ENCODE measurements at regions not wholly inside any gene's neighbourhood (a gene's known extent, or its start where the extent isn't known, plus 50 kb on each side); places are given as distances from the start of the nearest gene placed in this dataset.
"Not testable (repeated sequence)": the region's sequence is repeated elsewhere in the genome, so short reads cannot be mapped to it uniquely, and the experiment has no call there.

DNA sequence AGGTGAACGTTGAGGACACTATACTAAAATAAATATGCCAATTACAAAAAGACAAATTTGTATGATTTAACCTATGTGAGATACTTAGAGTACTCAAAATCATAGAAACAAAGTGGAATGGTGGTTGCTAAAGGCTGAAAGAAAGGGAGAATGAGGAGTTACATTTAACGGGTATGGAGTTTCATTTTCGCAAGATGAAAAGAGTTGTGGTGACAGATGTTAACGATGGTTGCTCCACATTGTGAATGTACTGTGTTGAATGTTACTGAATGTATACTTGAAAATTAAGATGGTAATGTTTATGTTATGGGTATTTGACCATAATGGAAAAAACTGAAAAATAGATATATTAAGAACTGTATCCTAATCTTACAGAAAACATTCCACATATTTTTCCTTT is 51.3 kb upstream of the MOCS2 start:
- no peak for DNase-seq

GRCh38 chr5:53161876-53162275 is 52.3 kb upstream of the MOCS2 start:
- no peak for DNase-seq

- no peak for DNase-seq
Observed at GRCh38 chr5:53164478-53165165, 55.1 kb upstream of the MOCS2 start.

- no peak for DNase-seq
Observed at GRCh38 chr5:53165431-53166182, 56.0 kb upstream of the MOCS2 start.

GRCh38 chr5:53166183-53166495 is 56.6 kb upstream of the MOCS2 start:
- no peak for DNase-seq

GRCh38 chr5:53167836-53168235 is 58.3 kb upstream of the MOCS2 start:
- DNase-seq = no peak

DNA sequence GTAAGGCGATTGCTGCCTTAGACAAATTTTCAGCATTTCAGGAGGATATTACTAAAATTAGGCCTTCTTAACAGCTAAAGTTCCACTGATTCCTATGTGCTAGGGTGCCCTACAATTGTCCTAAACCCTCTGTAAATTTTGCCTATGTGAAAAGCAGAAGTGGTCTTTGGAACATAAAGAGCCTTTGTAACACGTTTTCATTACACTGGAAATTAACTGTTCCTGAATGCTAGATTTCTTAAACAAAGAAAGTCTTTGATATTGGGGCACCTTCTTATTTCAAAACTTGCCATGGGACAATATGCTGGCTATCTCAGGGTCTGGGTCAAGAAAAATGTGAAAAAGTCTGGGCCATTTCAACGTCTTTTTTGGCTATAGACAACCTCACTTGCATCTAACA is 60.4 kb upstream of the MOCS2 start:
- no peak for DNase-seq

- no peak for DNase-seq
Observed at GRCh38 chr5:53170746-53171349, 61.3 kb upstream of the MOCS2 start.

DNA sequence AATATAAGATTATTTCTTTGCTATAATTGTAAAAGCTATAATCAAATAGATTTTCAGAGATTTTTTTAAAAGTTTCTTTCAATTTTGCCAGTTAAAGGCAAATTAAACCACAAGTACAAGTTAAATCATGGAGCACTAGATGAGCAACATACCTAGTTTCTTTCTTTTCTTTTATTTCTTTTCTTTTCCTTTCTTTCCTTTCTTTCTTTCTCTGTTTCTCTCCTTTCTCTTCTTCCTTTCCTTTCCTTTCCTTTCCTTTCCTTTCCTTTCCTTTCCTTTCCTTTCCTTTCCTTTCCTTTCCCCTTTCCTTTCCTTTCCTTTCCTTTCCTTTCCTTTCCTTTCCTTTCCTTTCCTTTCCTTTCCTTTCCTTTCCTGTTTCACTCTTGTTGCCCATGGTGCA is 62.5 kb upstream of the MOCS2 start:
- DNase-seq = not testable (repeated sequence)

GRCh38 chr5:53172630-53173029 is 63.1 kb upstream of the MOCS2 start:
- no peak for DNase-seq

- DNase-seq = no peak
Observed at GRCh38 chr5:53173083-53173482, 63.5 kb upstream of the MOCS2 start.

- no peak for DNase-seq
Observed at GRCh38 chr5:53178830-53179229, 69.3 kb upstream of the MOCS2 start.

DNA sequence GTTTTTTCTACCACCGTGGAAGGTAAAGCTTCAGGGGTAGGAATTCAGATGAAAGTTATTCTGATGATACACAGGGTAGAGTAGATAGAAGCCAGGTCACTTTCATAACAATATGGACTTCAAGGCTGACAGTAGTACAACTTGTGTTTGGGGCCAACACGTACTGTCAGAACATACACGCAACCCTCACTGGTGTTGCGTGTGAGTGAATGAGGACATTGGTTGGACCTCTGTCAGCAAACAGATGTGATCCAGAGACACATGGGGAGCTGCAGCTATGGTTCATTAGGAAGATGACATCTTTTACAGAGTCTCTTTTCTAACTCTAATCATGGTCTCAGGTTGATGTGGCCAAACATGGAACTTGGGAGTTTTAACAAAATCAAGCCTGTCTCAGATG is 70.1 kb upstream of the MOCS2 start:
- no peak for DNase-seq

DNA sequence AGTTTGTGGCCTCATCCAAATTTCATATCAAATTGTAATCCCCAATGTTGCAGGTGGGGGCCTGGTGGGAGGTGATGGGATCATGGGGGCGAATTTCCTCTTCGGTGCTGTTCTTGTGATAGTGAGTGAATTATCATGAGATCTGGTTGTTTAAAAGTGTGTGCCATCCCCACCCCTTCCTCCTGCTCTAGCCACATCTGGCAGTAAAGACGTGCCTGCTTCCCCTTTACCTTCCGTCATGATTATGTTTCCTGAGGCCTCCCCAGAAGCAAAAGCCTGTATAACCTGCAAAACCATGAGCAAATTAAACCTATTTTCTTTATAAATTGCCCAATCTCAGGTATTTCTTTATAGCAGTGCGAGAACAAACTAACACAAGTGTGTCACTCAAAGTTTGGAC is 71.0 kb upstream of the MOCS2 start:
- DNase-seq = no peak

- no peak for DNase-seq
Observed at GRCh38 chr5:53180991-53181390, 71.4 kb upstream of the MOCS2 start.

DNA sequence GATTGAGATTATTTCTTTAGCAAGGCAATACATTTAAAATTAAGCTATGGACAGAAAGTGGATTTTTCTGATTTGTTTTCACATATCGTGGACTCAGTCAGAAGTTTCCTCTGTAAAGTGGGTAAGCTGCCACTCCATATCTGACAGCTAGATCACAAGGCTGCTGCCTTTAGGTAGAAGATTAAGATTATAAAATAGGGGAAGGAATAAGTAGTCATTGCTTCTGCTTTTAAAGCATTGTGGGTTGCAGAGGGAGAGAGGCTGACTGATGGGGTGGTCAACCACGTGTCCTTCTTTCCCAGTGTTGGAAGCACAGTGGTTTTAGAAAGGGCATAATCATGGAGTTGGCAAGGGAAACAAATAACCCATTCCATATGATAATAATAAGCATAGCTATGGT is 74.3 kb upstream of the MOCS2 start:
- no peak for DNase-seq

DNA sequence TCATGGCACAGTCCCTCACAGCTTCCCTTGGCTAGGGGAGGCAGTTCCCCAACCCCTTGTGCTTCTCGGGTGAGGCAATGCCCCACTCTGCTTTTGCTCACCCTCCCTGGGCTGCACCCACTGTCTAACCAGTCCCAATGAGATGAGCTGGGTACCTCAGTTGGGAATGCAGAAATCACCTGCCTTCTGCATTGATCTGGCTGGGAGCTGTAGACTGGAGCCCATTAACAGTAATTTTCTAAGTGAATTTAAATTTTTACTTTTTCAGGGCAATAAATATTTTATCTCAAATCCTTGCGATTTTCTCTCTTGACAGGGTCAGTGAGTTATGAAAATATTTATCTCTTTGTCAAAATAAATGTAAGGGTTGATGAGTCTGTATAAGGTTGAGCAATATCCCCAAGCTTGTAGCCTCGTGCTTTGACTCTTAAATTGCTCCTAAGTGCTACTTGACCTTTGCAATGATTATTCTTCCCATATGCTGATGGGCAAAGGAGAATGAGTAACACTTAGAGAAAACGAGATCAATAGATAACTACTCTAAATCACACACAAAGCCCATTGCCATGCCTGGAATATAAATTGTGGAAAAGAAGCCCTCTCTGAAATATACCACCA is 82.1 kb upstream of the MOCS2 start:
- no peak for DNase-seq

GRCh38 chr5:53194086-53194485 is 84.5 kb upstream of the MOCS2 start:
- no peak for DNase-seq

DNA sequence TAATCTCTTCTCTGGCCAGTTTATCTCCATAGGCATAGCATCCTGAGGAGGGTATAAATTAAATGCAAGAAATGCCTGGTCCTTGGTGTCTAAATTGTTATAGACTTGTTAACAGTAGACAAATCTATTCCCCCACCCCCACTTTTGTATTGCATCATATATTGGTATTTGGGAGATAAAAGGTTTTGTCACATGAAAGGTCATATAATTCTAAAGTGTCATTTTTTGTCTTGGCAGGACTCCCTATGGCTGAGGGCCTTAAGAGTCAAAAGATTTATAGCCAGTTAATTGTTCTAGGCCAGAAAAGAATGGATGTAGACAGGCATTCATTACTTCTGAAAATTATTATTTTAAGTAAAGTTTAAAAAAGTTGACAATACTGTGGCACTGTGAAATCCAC is 90.3 kb upstream of the MOCS2 start:
- no peak for DNase-seq

- no peak for DNase-seq
Observed at GRCh38 chr5:53200306-53200705, 90.7 kb upstream of the MOCS2 start.

GRCh38 chr5:53201746-53202145 is 92.2 kb upstream of the MOCS2 start:
- no peak for DNase-seq

DNA sequence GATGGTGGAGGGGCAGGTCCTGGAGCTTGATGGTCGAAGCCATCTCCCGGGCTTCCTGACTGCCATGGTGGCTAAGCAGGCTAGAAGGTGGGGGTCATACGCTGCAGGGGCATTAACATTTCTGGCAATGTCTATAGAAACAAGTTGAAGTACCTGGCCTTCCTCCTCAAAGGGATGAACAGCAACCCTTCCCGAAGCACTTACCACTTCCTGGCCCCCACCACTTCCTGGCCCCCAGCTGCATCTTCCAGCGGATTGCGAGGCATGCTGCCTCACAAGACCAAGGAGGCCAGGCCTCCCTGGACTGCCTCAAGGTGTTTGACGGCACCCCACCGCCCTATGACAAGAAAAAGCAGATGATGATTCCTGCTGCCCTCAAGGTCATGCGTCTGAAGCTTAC is 97.0 kb upstream of the MOCS2 start:
- DNase-seq = no peak

DNA sequence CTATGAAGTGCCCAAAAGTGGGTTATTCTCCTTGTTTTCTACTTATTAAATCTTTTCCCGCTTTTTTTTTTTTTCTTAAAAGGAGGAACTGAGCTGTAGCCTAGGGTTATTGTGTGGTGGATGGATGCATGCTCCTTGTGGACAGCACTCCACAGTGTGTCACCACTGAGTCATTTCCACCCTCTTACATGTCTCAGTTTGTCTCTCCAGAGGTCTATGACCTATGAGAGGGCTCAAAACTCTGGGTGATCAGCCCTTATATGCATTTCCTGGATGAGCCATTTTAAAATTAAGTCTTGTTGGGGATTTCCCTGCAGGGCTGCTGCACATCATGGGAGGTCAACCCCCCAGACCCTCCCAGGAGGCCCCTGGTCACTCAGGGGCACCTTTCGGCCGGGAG is 102.2 kb upstream of the MOCS2 start:
- DNase-seq = no peak

DNA sequence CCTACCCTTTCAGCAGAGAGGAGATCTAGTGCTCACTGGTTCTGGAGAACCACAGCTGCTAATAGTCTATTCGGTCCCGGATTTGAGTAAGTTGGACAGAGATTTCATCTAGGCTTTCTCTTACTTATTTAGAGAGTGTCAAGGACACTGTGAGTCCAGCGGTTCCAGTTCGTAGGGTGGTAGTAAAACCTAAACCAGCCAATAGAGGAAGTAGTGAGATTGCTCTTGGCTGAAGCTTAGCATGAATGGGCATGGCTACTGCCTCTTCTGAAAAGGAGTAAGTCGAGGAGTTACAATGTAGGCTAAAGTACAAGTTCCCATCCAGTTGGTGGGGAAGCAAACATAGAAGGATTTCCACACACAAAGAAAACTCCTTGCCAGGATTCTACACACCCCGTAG is 109.6 kb upstream of the MOCS2 start:
- no peak for DNase-seq

All from NCI-H2081 treated with DMSO at 0.1 percent for 48 hours (cell line).